NCI-H1105 (cell line): ENCODE measurements at regions not wholly inside any gene's neighbourhood (a gene's known extent, or its start where the extent isn't known, plus 50 kb on each side); places are given as distances from the start of the nearest gene placed in this dataset.
"Not testable (repeated sequence)": the region's sequence is repeated elsewhere in the genome, so short reads cannot be mapped to it uniquely, and the experiment has no call there.

Experiments used
- DNase-seq: peaks from one replicate; lab custom pipeline; 2025; lab: John Stamatoyannopoulos, UW

GRCh38 chr5:130488252-130488651 lies 584.0 kb downstream of the CHSY3 start:
- no peak for DNase-seq

GRCh38 chr5:130479045-130479804 lies 575.0 kb downstream of the CHSY3 start:
- DNase-seq: no peak

- DNase-seq: no peak
Measured at GRCh38 chr5:130476325-130476724, 572.1 kb downstream of the CHSY3 start.

- no peak for DNase-seq
Measured at GRCh38 chr5:130462516-130462915, 558.3 kb downstream of the CHSY3 start.

GRCh38 chr5:130455175-130455574 lies 550.9 kb downstream of the CHSY3 start:
- DNase-seq: no peak

- no peak for DNase-seq
Measured at GRCh38 chr5:130452744-130453143, 548.5 kb downstream of the CHSY3 start.

GRCh38 chr5:130436430-130436829 lies 532.2 kb downstream of the CHSY3 start:
- no peak for DNase-seq

- no peak for DNase-seq
Measured at GRCh38 chr5:130427222-130427955, 523.1 kb downstream of the CHSY3 start.

- DNase-seq: no peak
Measured at GRCh38 chr5:130425424-130425823, 521.2 kb downstream of the CHSY3 start.

- no peak for DNase-seq
Measured at GRCh38 chr5:130424341-130424740, 520.1 kb downstream of the CHSY3 start.

- no peak for DNase-seq
Measured at GRCh38 chr5:130402906-130403305, 498.6 kb downstream of the CHSY3 start.

- DNase-seq: no peak
Measured at GRCh38 chr5:130400091-130400490, 495.8 kb downstream of the CHSY3 start.

GRCh38 chr5:130398825-130399224 lies 494.6 kb downstream of the CHSY3 start:
- no peak for DNase-seq

- DNase-seq: not testable (repeated sequence)
Measured at GRCh38 chr5:130397727-130398126, 493.5 kb downstream of the CHSY3 start.

- no peak for DNase-seq
Measured at GRCh38 chr5:130397132-130397531, 492.9 kb downstream of the CHSY3 start.

- not testable (repeated sequence) for DNase-seq
Measured at GRCh38 chr5:130391727-130392264, 487.5 kb downstream of the CHSY3 start.

- no peak for DNase-seq
Measured at GRCh38 chr5:130386155-130386554, 481.9 kb downstream of the CHSY3 start.

GRCh38 chr5:130385656-130386055 lies 481.4 kb downstream of the CHSY3 start:
- no peak for DNase-seq

GRCh38 chr5:130365956-130366355 lies 461.7 kb downstream of the CHSY3 start:
- no peak for DNase-seq

- DNase-seq: no peak
Measured at GRCh38 chr5:130350131-130350530, 445.9 kb downstream of the CHSY3 start.

- no peak for DNase-seq
Measured at GRCh38 chr5:130337179-130337888, 433.1 kb downstream of the CHSY3 start.

GRCh38 chr5:130335117-130335516 lies 430.9 kb downstream of the CHSY3 start:
- DNase-seq: no peak

GRCh38 chr5:130333089-130333488 lies 428.8 kb downstream of the CHSY3 start:
- no peak for DNase-seq
